Body of pancreas (tissue), 4 donors: ENCODE measurements at regions not wholly inside any gene's neighbourhood (a gene's known extent, or its start where the extent isn't known, plus 50 kb on each side); places are given as distances from the start of the nearest gene placed in this dataset.

ENCODE experiments used
- ATAC-seq: fragments of 150-250 bp; one replicate; pipeline ENCODE4 v1.9.1; 2016
- DNase-seq, 4 donors: peaks; one replicate each; pipeline ENCODE4 v3.0.0-alpha.2; 2019
- H3K27ac ChIP-seq, 4 donors: fragments of 200-600 bp; sonication (generic); 1 replicate in 3 of 4; 2 replicates in 1 of 4; pipeline versions ENCODE4 v1.5.1 to v1.6.1; 2016 to 2019; ENCODE audit warnings: mild to moderate bottlenecking in 1 of 4, mixed read lengths in 1 of 4, moderate library complexity in 1 of 4
- H3K27me3 ChIP-seq, 2 donors: fragments of 200-600 bp; sonication (generic); one replicate each; pipeline ENCODE4 v1.6.0; 2016; ENCODE audit warnings: mild to moderate bottlenecking in 1 of 2
- H3K36me3 ChIP-seq, 2 donors: fragments of 200-600 bp; sonication (generic); replicated peaks in 1 of 2; 2 replicates each; pipeline ENCODE4 v1.5.1; 2016; ENCODE audit warnings: low read depth in 2 of 2; ENCODE audit not compliant: insufficient read depth in 1 of 2
- H3K4me1 ChIP-seq: fragments of 200-600 bp; sonication (generic); one replicate; pipeline ENCODE4 v1.6.0; 2016
- H3K4me3 ChIP-seq, 2 donors: fragments of 200-600 bp; sonication (generic); 1 replicate in 1 of 2; 2 replicates in 1 of 2; pipeline ENCODE4 v1.5.1; 2016 to 2019
- H3K9me3 ChIP-seq, 3 donors: fragments of 200-600 bp; sonication (generic); 1 replicate in 2 of 3; 2 replicates in 1 of 3; pipeline ENCODE4 v1.5.1; 2016
- CTCF ChIP-seq, 7 experiments: fragments of 450-650 bp in 4 of 7; fragments of 200-600 bp in 3 of 7; sonication (generic) in 3 of 7; IDR thresholded peaks; one replicate each; pipeline ENCODE4 v1.5.1; 2016 to 2019; ENCODE audit warnings: antibody characterized with exemption in 7 of 7
- POLR2A ChIP-seq, 3 donors: fragments of 450-650 bp; IDR thresholded peaks; one replicate each; pipeline ENCODE4 v1.6.1; 2016; ENCODE audit warnings: antibody characterized with exemption in 3 of 3, mild to moderate bottlenecking in 2 of 3
- WGBS, 2 donors: methylation state at CpG; one replicate each; pipeline ENCODE4 v1.1.5; 2017; 5-methylcytosine and 5-hydroxymethylcytosine counted together
- intact Hi-C: fragments of 100-400 bp; cut with DNase I; formaldehyde crosslinking; loops from one replicate; pipeline ENCODE4 v1.15.1; 2023

GRCh38 chr5:96117771-96118651 is 156.4 kb upstream of the ELL2 start:
- Histone ChIP-seq H3K36me3 (no peaks in the 10 kb centered on the region), H3K4me3 (no peak overlapping the region), H3K27me3 (no peaks in the 10 kb centered on the region), H3K9me3 (no peaks in the 10 kb centered on the region), H3K4me1 (peaks cover 93% of the 10 kb centered on the region), H3K27ac (peak overlapping the region in 2 of 4 donors; percentile 5 to 78)
- intact Hi-C loops = no loop called here
- WGBS, 2 donors = 39 to 45% methylated on average over 3 of the region's 3 CpGs
- TF ChIP-seq CTCF (IDR thresholded peaks at IDR 0.05) (no peak), POLR2A (IDR thresholded peaks at IDR 0.05) (no peak)
- ATAC-seq (no peak), DNase-seq (no peak)

- H3K36me3 ChIP-seq = no peaks in the 10 kb centered on the region
- H3K4me1 ChIP-seq = peaks cover 91% of the 10 kb centered on the region
- no peaks in the 10 kb centered on the region for H3K9me3 ChIP-seq
- H3K27me3 ChIP-seq = no peaks in the 10 kb centered on the region
- TF ChIP-seq CTCF (IDR thresholded peaks at IDR 0.05) (no peak), POLR2A (IDR thresholded peaks at IDR 0.05) (no peak)
- H3K4me3 ChIP-seq = no peak overlapping the region
- ATAC-seq = no peak
- DNase-seq = no peak
- peak overlapping the region; percentile 34 to 78 (median 58) for H3K27ac ChIP-seq
- WGBS, 2 donors = 48 to 59% methylated on average over 1 of the region's 1 CpG
- intact Hi-C loops = no loop called here
Measured at GRCh38 chr5:96115147-96115807, 153.6 kb upstream of the ELL2 start.

GRCh38 chr5:96114736-96115135 is 153.1 kb upstream of the ELL2 start:
- Histone ChIP-seq H3K4me1 (peaks cover 90% of the 10 kb centered on the region), H3K36me3 (no peaks in the 10 kb centered on the region), H3K4me3 (no peak overlapping the region), H3K27ac (peak overlapping the region; percentile 49 to 78 (median 61)), H3K9me3 (no peaks in the 10 kb centered on the region), H3K27me3 (no peaks in the 10 kb centered on the region)
- intact Hi-C loops = no loop called here
- WGBS, 2 donors = 85 to 90% methylated on average over 2 of the region's 2 CpGs
- TF ChIP-seq POLR2A (IDR thresholded peaks at IDR 0.05) (no peak), CTCF (IDR thresholded peaks at IDR 0.05) (no peak)
- ATAC-seq (no peak), DNase-seq (no peak)

- no peaks in the 10 kb centered on the region for H3K9me3 ChIP-seq
- intact Hi-C loops = no loop called here
- peak overlapping the region; percentile 49 to 78 (median 61) for H3K27ac ChIP-seq
- H3K4me3 ChIP-seq = no peak overlapping the region
- 37 to 45% methylated on average over 2 of the region's 2 CpGs for WGBS, 2 donors
- peaks cover 83% of the 10 kb centered on the region for H3K4me1 ChIP-seq
- DNase-seq (peak; percentile 67 to 78 (median 74)), ATAC-seq (peak; percentile 88)
- TF ChIP-seq POLR2A (IDR thresholded peaks at IDR 0.05) (peak in 1 of 3 donors; percentile 25), CTCF (IDR thresholded peaks at IDR 0.05) (no peak)
- no peaks in the 10 kb centered on the region for H3K27me3 ChIP-seq
- H3K36me3 ChIP-seq = no peaks in the 10 kb centered on the region
Measured at GRCh38 chr5:96113170-96113939, 151.7 kb upstream of the ELL2 start.
